IMR-90 (cell line): ENCODE measurements at regions not wholly inside any gene's neighbourhood (a gene's known extent, or its start where the extent isn't known, plus 50 kb on each side); places are given as distances from the start of the nearest gene placed in this dataset.
A peak's percentile ranks its signal among the peaks of the same experiment; 100 is the strongest.

Source experiments
- ATAC-seq: fragments of 200-7000 bp; cut with Tn5 transposase; 2 replicates; pipeline ENCODE4 v1.9.1; 2020; ENCODE audit warnings: low read depth, mild to moderate bottlenecking, moderate library complexity
- BruUV-seq: library from RNA; stranded (reverse); fragments of 400-500 nt; replicated peaks from 2 replicates; lab custom pipeline; 2021; lab: Mats Ljungman, UMichigan
- CTCF ChIA-PET: fragments of 300-600 bp; formaldehyde crosslinking; extraction: SDS; loops from one replicate; lab custom pipeline; 2021; ENCODE audit warnings: antibody characterized with exemption; lab: Yijun Ruan, JAX
- POLR2A ChIA-PET: fragments of 300-600 bp; sonication (Branson Sonifier 250); formaldehyde crosslinking; loops from one replicate; lab custom pipeline; 2022; ENCODE audit warnings: antibody characterized with exemption; ENCODE audit not compliant: unreplicated experiment; lab: Charles Lee
- DNase-seq: peaks from one replicate; pipeline ENCODE4 v3.0.0; 2013
- H2AFZ ChIP-seq: replicated peaks from 2 replicates; pipeline ENCODE3; 2013; ENCODE audit warnings: low read length, mild to moderate bottlenecking; ENCODE audit not compliant: poor library complexity
- H2AK5ac ChIP-seq: 2 replicates; pipeline ENCODE4 v1.6.1; 2013; ENCODE audit warnings: low read depth, low read length, inconsistent platforms
- H2AK9ac ChIP-seq: replicated peaks from 2 replicates; pipeline ENCODE3; 2013; ENCODE audit warnings: mild to moderate bottlenecking, low read depth, low read length, moderate library complexity; ENCODE audit not compliant: poor library complexity
- H2BK120ac ChIP-seq: 2 replicates; pipeline ENCODE4 v1.6.1; 2013; ENCODE audit warnings: low read depth, low read length, inconsistent platforms
- H2BK15ac ChIP-seq: 3 replicates; pipeline ENCODE4 v1.6.1; 2013; ENCODE audit warnings: low read depth, low read length, inconsistent platforms
- H2BK20ac ChIP-seq: 2 replicates; pipeline ENCODE4 v1.6.1; 2013; ENCODE audit warnings: low read depth, mild to moderate bottlenecking, inconsistent platforms, low read length, moderate library complexity
- H2BK5ac ChIP-seq: 2 replicates; pipeline ENCODE4 v1.6.1; 2013; ENCODE audit warnings: mild to moderate bottlenecking, low read depth, low read length, inconsistent platforms; ENCODE audit not compliant: poor library complexity, severe bottlenecking
- H3K14ac ChIP-seq: replicated peaks from 2 replicates; pipeline ENCODE4 v1.6.1; 2013; ENCODE audit warnings: low read depth, low read length, inconsistent platforms
- H3K18ac ChIP-seq: 2 replicates; pipeline ENCODE4 v1.6.1; 2013; ENCODE audit warnings: low read depth, low read length, control low read depth
- H3K23ac ChIP-seq: 2 replicates; pipeline ENCODE4 v1.6.1; 2013; ENCODE audit warnings: low read depth, low read length, inconsistent platforms
- H3K27ac ChIP-seq: 2 replicates; pipeline ENCODE4 v1.5.1; 2013; ENCODE audit warnings: mild to moderate bottlenecking, control low read depth, low read length; ENCODE audit not compliant: insufficient read depth
- H3K27me3 ChIP-seq: 2 replicates; pipeline ENCODE4 v1.6.1; 2013; ENCODE audit warnings: low read length; ENCODE audit not compliant: control insufficient read depth, insufficient read depth
- H3K36me3 ChIP-seq: 2 replicates; pipeline ENCODE4 v1.6.1; 2013; ENCODE audit warnings: low read length, mixed read lengths; ENCODE audit not compliant: control insufficient read depth, insufficient read depth
- H3K4ac ChIP-seq: 2 replicates; pipeline ENCODE4 v1.6.1; 2013; ENCODE audit warnings: low read depth, low read length, inconsistent platforms
- H3K4me1 ChIP-seq: 2 replicates; pipeline ENCODE4 v1.6.1; 2013; ENCODE audit warnings: low read length, mixed read lengths; ENCODE audit not compliant: control insufficient read depth, insufficient read depth
- H3K4me2 ChIP-seq: 2 replicates; pipeline ENCODE4 v1.6.1; 2013; ENCODE audit warnings: low read depth, mild to moderate bottlenecking, control low read depth, low read length, moderate library complexity
- H3K4me3 ChIP-seq: 2 replicates; pipeline ENCODE4 v1.5.1; 2013; ENCODE audit warnings: low read depth, mild to moderate bottlenecking, control low read depth, low read length, moderate library complexity; ENCODE audit not compliant: insufficient read depth
- H3K56ac ChIP-seq: 2 replicates; pipeline ENCODE4 v1.6.1; 2013; ENCODE audit warnings: low read length, inconsistent platforms; ENCODE audit not compliant: insufficient read depth; ENCODE audit errors: extremely low read depth
- H3K79me1 ChIP-seq, 2 experiments: 2 replicates each; pipeline ENCODE4 v1.6.1; 2013; ENCODE audit warnings: low read length in 2 of 2, inconsistent platforms in 1 of 2, low read depth in 1 of 2
- H3K9ac ChIP-seq: 2 replicates; pipeline ENCODE4 v1.6.1; 2013; ENCODE audit warnings: low read depth, low read length, control low read depth
- H3K9me1 ChIP-seq: 2 replicates; pipeline ENCODE4 v1.6.1; 2013; ENCODE audit warnings: low read length, inconsistent platforms; ENCODE audit not compliant: insufficient read depth
- H3K9me3 ChIP-seq: 2 replicates; pipeline ENCODE4 v1.6.1; 2013; ENCODE audit warnings: low read length; ENCODE audit not compliant: control insufficient read depth, insufficient read depth
- H4K20me1 ChIP-seq: 2 replicates; pipeline ENCODE4 v1.6.1; 2013; ENCODE audit warnings: low read length, inconsistent platforms; ENCODE audit not compliant: insufficient read depth
- H4K5ac ChIP-seq: 2 replicates; pipeline ENCODE4 v1.6.1; 2013; ENCODE audit warnings: mild to moderate bottlenecking, low read depth, low read length, control low read depth
- H4K8ac ChIP-seq, 2 experiments: 2 replicates each; pipeline ENCODE4 v1.6.1; 2013; ENCODE audit warnings: low read depth in 2 of 2, low read length in 2 of 2, control low read depth in 1 of 2, inconsistent platforms in 1 of 2
- H4K91ac ChIP-seq: 2 replicates; pipeline ENCODE4 v1.6.1; 2013; ENCODE audit warnings: low read depth, low read length, inconsistent platforms; ENCODE audit not compliant: insufficient read depth
- BHLHE40 ChIP-seq: fragments of 150-350 bp; IDR thresholded peaks from 2 replicates; pipeline ENCODE4 v1.6.1; 2016; ENCODE audit warnings: mild to moderate bottlenecking, low read depth, low read length
- CEBPB ChIP-seq: IDR thresholded peaks from 2 replicates; pipeline ENCODE4 v1.6.1; 2012; ENCODE audit warnings: low read depth, low read length, improper control_type of control experiment
- CHD1 ChIP-seq: IDR thresholded peaks from 2 replicates; pipeline ENCODE4 v1.6.1; 2012; ENCODE audit warnings: low read depth, low read length, improper control_type of control experiment
- CTCF ChIP-seq: conservative IDR thresholded peaks from 2 replicates; pipeline ENCODE4 v1.5.1; 2012; ENCODE audit warnings: mild to moderate bottlenecking, low read depth, low read length, improper control_type of control experiment
- ELK1 ChIP-seq: fragments of 150-350 bp; IDR thresholded peaks from 2 replicates; pipeline ENCODE4 v1.6.1; 2016; ENCODE audit warnings: low read depth, mild to moderate bottlenecking, low read length, moderate library complexity, borderline replicate concordance
- FOS ChIP-seq: fragments of 150-350 bp; IDR thresholded peaks from 2 replicates; pipeline ENCODE4 v1.6.1; 2016; ENCODE audit warnings: low read depth, low read length
- MAFK ChIP-seq: IDR thresholded peaks from 2 replicates; pipeline ENCODE4 v1.6.1; 2012; ENCODE audit warnings: low read depth, low read length, improper control_type of control experiment
- MAZ ChIP-seq: IDR thresholded peaks from 2 replicates; pipeline ENCODE4 v1.6.1; 2012; ENCODE audit warnings: low read depth, mild to moderate bottlenecking, low read length, improper control_type of control experiment, moderate library complexity, borderline replicate concordance
- MXI1 ChIP-seq: IDR thresholded peaks from 2 replicates; pipeline ENCODE4 v1.6.1; 2012; ENCODE audit warnings: low read depth, mild to moderate bottlenecking, low read length, moderate library complexity, borderline replicate concordance
- NFE2L2 ChIP-seq: fragments of 150-350 bp; IDR thresholded peaks from 2 replicates; pipeline ENCODE4 v1.6.1; 2016; ENCODE audit warnings: low read depth, mild to moderate bottlenecking, low read length
- POLR2A ChIP-seq: IDR thresholded peaks from 2 replicates; pipeline ENCODE4 v1.6.1; 2012; ENCODE audit warnings: mild to moderate bottlenecking, low read depth, low read length
- RAD21 ChIP-seq: IDR thresholded peaks from 2 replicates; pipeline ENCODE4 v1.6.1; 2012; ENCODE audit warnings: low read length, improper control_type of control experiment
- RCOR1 ChIP-seq: IDR thresholded peaks from 2 replicates; pipeline ENCODE4 v1.6.1; 2012; ENCODE audit warnings: mild to moderate bottlenecking, low read length, improper control_type of control experiment; ENCODE audit not compliant: insufficient replicate concordance
- RFX5 ChIP-seq: IDR thresholded peaks from 2 replicates; pipeline ENCODE4 v1.8.0; 2012; ENCODE audit warnings: low read depth, mild to moderate bottlenecking, low read length, moderate library complexity
- SMC3 ChIP-seq: fragments of 150-350 bp; IDR thresholded peaks from 2 replicates; pipeline ENCODE4 v1.6.1; 2016; ENCODE audit warnings: low read depth, mild to moderate bottlenecking, antibody characterized with exemption, low read length, moderate library complexity
- USF2 ChIP-seq: fragments of 150-350 bp; IDR thresholded peaks from 2 replicates; pipeline ENCODE4 v1.6.1; 2017; ENCODE audit warnings: mild to moderate bottlenecking, antibody characterized with exemption, low read length, low read depth
- WGBS, 2 experiments: methylation state at CpG; one replicate each; pipeline versions ENCODE4 v1.1.5 to v1.1.7; 2013; ENCODE audit warnings: missing lambda C conversion rate in 2 of 2; ENCODE audit not compliant: insufficient read length in 1 of 2; ENCODE audit errors: extremely low coverage in 2 of 2; 5-methylcytosine and 5-hydroxymethylcytosine counted together
- dilution Hi-C: fragments of 300-500 bp; cut with HindIII; formaldehyde crosslinking; loops from one replicate; pipeline ENCODE4 v1.14.3; 2018; ENCODE audit warnings: low sequenced_read_pairs; ENCODE audit not compliant: unreplicated experiment
- in situ Hi-C: fragments of 300-500 bp; cut with MboI; formaldehyde crosslinking; loops from 3 replicates; pipeline ENCODE4 v1.14.3; 2019; ENCODE audit warnings: low sequenced_read_pairs, inconsistent platforms, mixed read lengths
- intact Hi-C: fragments of 100-400 bp; cut with micrococcal nuclease; formaldehyde crosslinking; loops from 2 replicates; pipeline ENCODE4 v1.10.0; 2022

GRCh38 chr21:35210093-35210492 is 161.0 kb upstream of the RUNX1 start:
- Histone ChIP-seq H3K18ac (peak overlapping the region; percentile 90), H3K27me3 (no peaks in the 10 kb centered on the region), H2BK5ac (peak overlapping the region; percentile 84), H2AK9ac (no peak overlapping the region), H2AFZ (no peak overlapping the region), H4K91ac (peak overlapping the region; percentile 84), H3K4me1 (peaks cover 37% of the 10 kb centered on the region), H3K79me1 (peaks cover 0 to 11% of the 10 kb centered on the region in 2 experiments; a peak in 2 of 4 replicates), H3K9ac (no peak overlapping the region), H3K9me3 (no peaks in the 10 kb centered on the region), H3K4me2 (no peak overlapping the region), H3K9me1 (peaks cover 17% of the 10 kb centered on the region), H2AK5ac (peak overlapping the region; percentile 72; the same call in 1 of the 2 replicates), H3K27ac (no peak overlapping the region), H4K5ac (no peak overlapping the region), H2BK20ac (peak overlapping the region; percentile 87), H3K23ac (peak overlapping the region; percentile 73), H2BK15ac (peak overlapping the region; percentile 90; the same call in 2 of the 3 replicates), H3K4me3 (no peak overlapping the region), H2BK120ac (peak overlapping the region; percentile 84), H3K4ac (peak overlapping the region; percentile 83), H4K20me1 (no peaks in the 10 kb centered on the region), H3K36me3 (no peaks in the 10 kb centered on the region), H3K14ac (peak overlapping the region; percentile 71), H4K8ac (peak overlapping the region in 1 of 2 experiments; percentile 20; a peak in 2 of 4 replicates), H3K56ac (no peak overlapping the region)
- WGBS, 2 experiments: 100% methylated on average over 1 of the region's 4 CpGs; no CpG with 5 or more reads in 1 of the 2 experiments
- no TSS peak for BruUV-seq
- in situ Hi-C loops: no loop called here
- ChIA-PET POLR2A (no interaction called here), CTCF (no interaction called here)
- ATAC-seq (no peak), DNase-seq (no peak)
- dilution Hi-C loops: no loop called here
- intact Hi-C loops: no loop called here
- TF ChIP-seq RCOR1: no peak
- no peak for TF ChIP-seq POLR2A
- no peak for TF ChIP-seq CEBPB
- no peak for TF ChIP-seq CTCF
- TF ChIP-seq RAD21: no peak
- TF ChIP-seq RFX5: no peak
- TF ChIP-seq MAZ: no peak
- no peak for TF ChIP-seq USF2
- no peak for TF ChIP-seq ELK1
- no peak for TF ChIP-seq FOS
- TF ChIP-seq SMC3: no peak
- TF ChIP-seq MXI1: no peak
- TF ChIP-seq NFE2L2: no peak
- no peak for TF ChIP-seq BHLHE40
- TF ChIP-seq MAFK: no peak
- TF ChIP-seq CHD1: no peak
